GM12891 (cell line): ENCODE measurements at regions not wholly inside any gene's neighbourhood (a gene's known extent, or its start where the extent isn't known, plus 50 kb on each side); places are given as distances from the start of the nearest gene placed in this dataset.

ENCODE experiments used
- POLR2A ChIP-seq: IDR thresholded peaks from 2 replicates; pipeline ENCODE4 v1.6.1; 2011; ENCODE audit warnings: low read depth, low read length, control low read depth
- TAF1 ChIP-seq: IDR thresholded peaks from 2 replicates; pipeline ENCODE4 v1.6.1; 2011; ENCODE audit warnings: low read depth, low read length, control low read depth

GRCh38 chr13:62205273-62205672 is 789.6 kb upstream of the PCDH20 start:
- no peak for TF ChIP-seq POLR2A
- TF ChIP-seq TAF1: no peak
